GM21717 (cell line): ENCODE measurements at regions not wholly inside any gene's neighbourhood (a gene's known extent, or its start where the extent isn't known, plus 50 kb on each side); places are given as distances from the start of the nearest gene placed in this dataset.
"Not testable (repeated sequence)": the region's sequence is repeated elsewhere in the genome, so short reads cannot be mapped to it uniquely, and the experiment has no call there.

ENCODE experiments used
- ATAC-seq: cut with Tn5 transposase; IDR thresholded peaks from one replicate; pipeline ENCODE4 v1.9.1; 2021; ENCODE audit warnings: mild to moderate bottlenecking, moderate library complexity; ENCODE audit not compliant: unreplicated experiment

- ATAC-seq, result no peak
These were observed 51.5 kb upstream of the IFNE start for GRCh38 chr9:21533597-21533996.

- no peak for ATAC-seq
These were observed 53.3 kb upstream of the IFNE start for GRCh38 chr9:21535396-21535795.

GRCh38 chr9:21542787-21543186, 60.7 kb upstream of the IFNE start:
- ATAC-seq, result no peak

GRCh38 chr9:21543187-21543586, 61.1 kb upstream of the IFNE start:
- ATAC-seq, result no peak

GRCh38 chr9:21543816-21544215, 61.7 kb upstream of the IFNE start:
- not testable (repeated sequence) for ATAC-seq

- ATAC-seq, result no peak
These were observed 64.8 kb upstream of the IFNE start for GRCh38 chr9:21546949-21547348.

GRCh38 chr9:21549251-21549765, 67.2 kb upstream of the IFNE start:
- ATAC-seq, result no peak

GRCh38 chr9:21549890-21550289, 67.8 kb upstream of the IFNE start:
- ATAC-seq, result no peak

GRCh38 chr9:21550392-21550791, 68.3 kb upstream of the IFNE start:
- no peak for ATAC-seq

GRCh38 chr9:21551401-21551800, 69.3 kb upstream of the IFNE start:
- no peak for ATAC-seq

- no peak for ATAC-seq
These were observed 70.4 kb upstream of the IFNE start for GRCh38 chr9:21552244-21553170.

GRCh38 chr9:21553441-21553840, 71.3 kb upstream of the IFNE start:
- ATAC-seq, result no peak

- ATAC-seq, result no peak
These were observed 72.7 kb upstream of the IFNE start for GRCh38 chr9:21554813-21555212.

- ATAC-seq, result no peak
These were observed 73.8 kb upstream of the IFNE start for GRCh38 chr9:21555911-21556310.

- no peak for ATAC-seq
These were observed 74.7 kb upstream of the IFNE start for GRCh38 chr9:21556581-21557427.

GRCh38 chr9:21557428-21557768, 75.3 kb upstream of the IFNE start:
- ATAC-seq, result no peak

GRCh38 chr9:21558079-21558478, 76.0 kb upstream of the IFNE start:
- no peak for ATAC-seq

- ATAC-seq, result peak; percentile 17
These were observed 76.7 kb upstream of the IFNE start for GRCh38 chr9:21558615-21559401.

- peak; percentile 65 for ATAC-seq
These were observed 77.5 kb upstream of the IFNE start for GRCh38 chr9:21559402-21560280.

- no peak for ATAC-seq
These were observed 78.2 kb upstream of the IFNE start for GRCh38 chr9:21560281-21560745.
